ENCODE measurements at regions not wholly inside any gene's neighbourhood (a gene's known extent, or its start where the extent isn't known, plus 50 kb on each side); places are given as distances from the start of the nearest gene placed in this dataset.
"Not testable (repeated sequence)": the region's sequence is repeated elsewhere in the genome, so short reads cannot be mapped to it uniquely, and the experiment has no call there.

DNA sequence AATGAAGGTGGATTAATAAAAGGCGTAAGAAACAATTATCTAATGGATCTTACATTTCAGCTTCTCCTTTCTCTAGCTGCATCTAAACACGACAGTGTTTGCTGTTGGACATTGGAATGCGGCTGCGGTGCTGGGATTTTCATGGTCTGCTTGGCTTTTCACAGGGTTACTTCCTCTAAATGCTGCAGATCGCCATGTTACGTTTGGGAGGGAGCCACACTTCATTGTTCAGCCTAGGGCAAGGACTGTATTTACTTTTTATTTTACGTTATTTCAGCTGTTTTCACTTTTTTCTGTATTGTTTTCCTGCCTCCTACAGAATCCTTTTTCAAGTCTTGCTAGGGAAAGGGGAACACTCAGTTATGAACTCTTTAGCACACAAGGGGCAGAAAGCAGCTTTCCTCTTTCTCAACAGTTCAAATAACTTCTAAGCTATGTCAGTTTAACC is 97.9 kb upstream of the MTHFD1L start:
- no peaks in the 10 kb centered on the region for H3K27me3 ChIP-seq
- peaks cover 0 to 5% (median 0%) of the 10 kb centered on the region in 11 experiments; a peak in 3 of 22 replicates for H3K36me3 ChIP-seq
- H4K20me1 ChIP-seq: peaks cover 0 to 15% (median 0%) of the 10 kb centered on the region in 11 experiments; a peak in 2 of 22 replicates
- no peak overlapping the region for H3K27ac ChIP-seq
- H3K4me1 ChIP-seq: peaks cover 0 to 10% (median 8%) of the 10 kb centered on the region in 10 experiments; a peak in 11 of 20 replicates
- no peak for TF ChIP-seq Cebpa-rat (IDR thresholded peaks at IDR 0.05)
- H3K9me3 ChIP-seq (replicated peaks in 1 of 11): peaks cover 0 to 8% (median 0%) of the 10 kb centered on the region in 11 experiments; a peak in 2 of 22 replicates
- H3K4me3 ChIP-seq: no peak overlapping the region
- H3K9ac ChIP-seq: no peak overlapping the region
- no peak overlapping the region for H3K4me2 ChIP-seq

GRCh38 chr6:150770637-150771036 is 94.9 kb upstream of the MTHFD1L start:
- H3K4me3 ChIP-seq: no peak overlapping the region
- no peaks in the 10 kb centered on the region for H3K27me3 ChIP-seq
- H3K9me3 ChIP-seq (replicated peaks in 1 of 11): peaks cover 18 to 29% (median 21%) of the 10 kb centered on the region in 11 experiments
- H3K9ac ChIP-seq: no peak overlapping the region
- H3K4me2 ChIP-seq: no peak overlapping the region
- no peak overlapping the region for H3K27ac ChIP-seq
- H3K4me1 ChIP-seq: peaks cover 0 to 1% (median 0%) of the 10 kb centered on the region in 10 experiments; a peak in 2 of 20 replicates
- 0 out of 22 replicates have a peak, but pooled peaks of 1 of the 11 experiments have one; percentile 26 for TF ChIP-seq Cebpa-rat (IDR thresholded peaks at IDR 0.05)
- H3K36me3 ChIP-seq: peaks cover 0 to 11% (median 0%) of the 10 kb centered on the region in 11 experiments; a peak in 4 of 22 replicates
- peaks cover 0 to 6% (median 0%) of the 10 kb centered on the region in 11 experiments; a peak in 2 of 22 replicates for H4K20me1 ChIP-seq

DNA sequence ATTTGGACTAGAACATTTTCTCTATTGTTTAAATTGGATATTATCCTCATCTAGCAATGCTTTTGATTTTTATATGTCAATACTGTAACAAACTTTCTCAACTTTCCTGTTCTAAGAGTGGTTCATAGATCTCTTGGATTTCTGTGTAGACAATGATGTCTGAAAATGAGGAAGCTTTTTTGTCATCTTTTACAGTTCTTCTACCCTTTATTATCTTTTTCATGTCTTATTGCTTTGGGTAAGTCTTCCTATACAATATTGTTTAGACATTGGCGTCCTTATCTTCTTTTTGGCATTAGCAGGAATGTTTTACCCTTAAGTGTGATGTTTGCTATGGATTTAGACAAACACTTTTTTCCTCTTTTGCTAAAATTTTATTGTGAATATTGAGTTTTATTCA is 91.5 kb upstream of the MTHFD1L start:
- no peak for TF ChIP-seq Cebpa-rat (IDR thresholded peaks at IDR 0.05)
- Histone ChIP-seq H3K36me3 (peaks cover 0 to 11% (median 0%) of the 10 kb centered on the region in 11 experiments; a peak in 4 of 22 replicates), H3K9me3 (replicated peaks in 1 of 11) (peaks cover 18 to 39% (median 31%) of the 10 kb centered on the region in 11 experiments), H3K9ac (no peak overlapping the region), H3K4me1 (peaks cover 0 to 6% (median 0%) of the 10 kb centered on the region in 10 experiments; a peak in 3 of 20 replicates), H3K4me2 (no peak overlapping the region), H4K20me1 (no peaks in the 10 kb centered on the region; a peak in 1 of 22 replicates), H3K27ac (no peak overlapping the region), H3K4me3 (no peak overlapping the region), H3K27me3 (no peaks in the 10 kb centered on the region)

DNA sequence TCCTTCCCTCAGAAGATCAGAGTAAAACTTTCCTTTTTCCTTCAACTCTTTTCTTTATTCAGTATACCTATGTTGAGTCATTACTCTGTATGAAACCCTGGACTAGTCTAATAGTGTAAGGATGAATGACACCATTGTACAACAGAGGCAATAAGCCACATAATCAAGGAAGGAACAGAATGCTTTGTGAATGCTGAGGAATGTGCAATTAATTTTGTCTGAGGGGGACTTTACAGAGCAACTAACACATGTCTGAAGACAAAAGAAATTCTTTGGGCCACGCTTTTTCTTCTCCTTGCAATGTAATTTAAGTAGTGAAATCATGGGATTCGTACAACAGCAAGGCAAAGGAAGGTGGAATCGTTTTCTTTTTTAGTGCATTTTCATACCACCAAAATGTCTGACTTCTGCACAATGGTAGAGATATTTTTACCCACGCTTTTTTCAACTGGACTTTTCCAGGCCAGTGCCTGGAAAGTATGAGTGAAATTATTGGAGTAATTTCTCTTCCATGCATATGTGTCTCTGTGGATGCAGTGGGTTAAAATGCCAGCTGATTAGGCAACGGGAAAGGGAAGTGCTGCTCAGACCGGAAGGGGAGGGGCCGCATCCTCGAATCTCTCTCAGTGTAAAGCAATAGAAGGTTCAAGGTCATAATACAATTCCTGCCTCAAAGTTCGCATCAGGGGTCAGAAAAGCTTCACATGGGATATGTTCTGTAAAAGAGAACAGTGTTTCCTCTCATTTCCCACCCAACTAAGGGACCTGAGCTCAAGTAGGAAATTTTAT is 89.9 kb upstream of the MTHFD1L start:
- peak overlapping the region in 4 of 11 experiments; percentile 4 to 36 (median 10); a peak in 4 of 22 replicates for H3K4me2 ChIP-seq
- H3K9me3 ChIP-seq (replicated peaks in 1 of 11): peaks cover 18 to 39% (median 31%) of the 10 kb centered on the region in 11 experiments
- peak overlapping the region in 1 of 11 experiments; percentile 8; a peak in 2 of 22 replicates for H3K27ac ChIP-seq
- TF ChIP-seq Cebpa-rat (IDR thresholded peaks at IDR 0.05): no peak
- no peaks in the 10 kb centered on the region for H3K27me3 ChIP-seq
- no peak overlapping the region for H3K9ac ChIP-seq
- peaks cover 0 to 6% (median 0%) of the 10 kb centered on the region in 10 experiments; a peak in 3 of 20 replicates for H3K4me1 ChIP-seq
- H3K36me3 ChIP-seq: peaks cover 0 to 10% (median 0%) of the 10 kb centered on the region in 11 experiments; a peak in 4 of 22 replicates
- H3K4me3 ChIP-seq: no peak overlapping the region
- H4K20me1 ChIP-seq: no peaks in the 10 kb centered on the region; a peak in 1 of 22 replicates

GRCh38 chr6:150777736-150778135 is 87.8 kb upstream of the MTHFD1L start:
- no peaks in the 10 kb centered on the region for H3K27me3 ChIP-seq
- peaks cover 18 to 39% (median 28%) of the 10 kb centered on the region in 11 experiments for H3K9me3 ChIP-seq (replicated peaks in 1 of 11)
- no peak overlapping the region for H3K27ac ChIP-seq
- H3K4me3 ChIP-seq: no peak overlapping the region
- TF ChIP-seq Cebpa-rat (IDR thresholded peaks at IDR 0.05): no peak
- H3K4me2 ChIP-seq: no peak overlapping the region
- no peak overlapping the region for H3K9ac ChIP-seq
- peaks cover 0 to 6% (median 0%) of the 10 kb centered on the region in 10 experiments; a peak in 3 of 20 replicates for H3K4me1 ChIP-seq
- H4K20me1 ChIP-seq: no peaks in the 10 kb centered on the region
- H3K36me3 ChIP-seq: peaks cover 0 to 6% (median 0%) of the 10 kb centered on the region in 11 experiments; a peak in 4 of 22 replicates

GRCh38 chr6:150783813-150784212 is 81.7 kb upstream of the MTHFD1L start:
- H3K9me3 ChIP-seq (replicated peaks in 1 of 11): peaks cover 0 to 12% (median 7%) of the 10 kb centered on the region in 11 experiments; a peak in 10 of 22 replicates
- H3K9ac ChIP-seq: no peak overlapping the region
- H3K4me2 ChIP-seq: no peak overlapping the region
- no peaks in the 10 kb centered on the region; a peak in 1 of 22 replicates for H3K27me3 ChIP-seq
- H4K20me1 ChIP-seq: no peaks in the 10 kb centered on the region
- H3K4me1 ChIP-seq: peaks cover 0 to 18% (median 12%) of the 10 kb centered on the region in 10 experiments; a peak in 10 of 20 replicates
- no peak for TF ChIP-seq Cebpa-rat (IDR thresholded peaks at IDR 0.05)
- H3K4me3 ChIP-seq: no peak overlapping the region
- peaks cover 0 to 5% (median 0%) of the 10 kb centered on the region in 11 experiments; a peak in 3 of 22 replicates for H3K36me3 ChIP-seq
- no peak overlapping the region for H3K27ac ChIP-seq

- Histone ChIP-seq H3K4me3 (no peak overlapping the region), H3K27me3 (no peaks in the 10 kb centered on the region; a peak in 1 of 22 replicates), H3K27ac (no peak overlapping the region), H4K20me1 (no peaks in the 10 kb centered on the region), H3K9ac (no peak overlapping the region), H3K9me3 (replicated peaks in 1 of 11) (peaks cover 0 to 12% (median 7%) of the 10 kb centered on the region in 11 experiments; a peak in 10 of 22 replicates), H3K4me1 (peaks cover 0 to 18% (median 12%) of the 10 kb centered on the region in 10 experiments; a peak in 12 of 20 replicates), H3K36me3 (peaks cover 0 to 5% (median 0%) of the 10 kb centered on the region in 11 experiments; a peak in 3 of 22 replicates), H3K4me2 (peak overlapping the region in 7 of 11 experiments; percentile 11 to 49 (median 27); a peak in 11 of 22 replicates)
- no peak for TF ChIP-seq Cebpa-rat (IDR thresholded peaks at IDR 0.05)
Measured at GRCh38 chr6:150787429-150787828, 78.1 kb upstream of the MTHFD1L start.

DNA sequence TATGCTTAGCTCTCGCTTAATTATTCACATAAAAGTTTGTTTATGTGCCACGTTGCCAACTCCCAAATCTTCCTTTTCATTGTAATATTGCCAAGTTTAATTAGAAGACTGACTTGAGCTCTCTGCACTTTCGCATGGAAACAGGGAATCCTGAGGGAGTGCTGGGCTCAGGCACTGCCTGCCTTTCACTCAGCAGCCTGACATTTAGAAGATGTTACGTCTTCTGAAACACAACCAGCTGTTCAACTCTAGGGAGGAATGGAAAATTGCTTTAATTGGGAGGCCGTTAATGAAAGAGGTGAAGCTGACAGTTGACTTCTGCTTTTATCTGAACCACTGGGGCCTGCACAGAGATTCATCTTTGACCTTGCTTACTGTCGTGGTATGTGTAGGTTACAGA is 77.4 kb upstream of the MTHFD1L start:
- Histone ChIP-seq H3K9ac (no peak overlapping the region), H3K36me3 (peaks cover 0 to 5% (median 0%) of the 10 kb centered on the region in 11 experiments; a peak in 3 of 22 replicates), H3K9me3 (replicated peaks in 1 of 11) (peaks cover 0 to 12% (median 7%) of the 10 kb centered on the region in 11 experiments; a peak in 10 of 22 replicates), H3K27ac (no peak overlapping the region), H3K4me3 (no peak overlapping the region), H3K4me1 (peaks cover 0 to 18% (median 12%) of the 10 kb centered on the region in 10 experiments; a peak in 12 of 20 replicates), H4K20me1 (no peaks in the 10 kb centered on the region), H3K4me2 (peak overlapping the region in 7 of 11 experiments; percentile 11 to 49 (median 27); a peak in 12 of 22 replicates), H3K27me3 (no peaks in the 10 kb centered on the region; a peak in 1 of 22 replicates)
- no peak for TF ChIP-seq Cebpa-rat (IDR thresholded peaks at IDR 0.05)

DNA sequence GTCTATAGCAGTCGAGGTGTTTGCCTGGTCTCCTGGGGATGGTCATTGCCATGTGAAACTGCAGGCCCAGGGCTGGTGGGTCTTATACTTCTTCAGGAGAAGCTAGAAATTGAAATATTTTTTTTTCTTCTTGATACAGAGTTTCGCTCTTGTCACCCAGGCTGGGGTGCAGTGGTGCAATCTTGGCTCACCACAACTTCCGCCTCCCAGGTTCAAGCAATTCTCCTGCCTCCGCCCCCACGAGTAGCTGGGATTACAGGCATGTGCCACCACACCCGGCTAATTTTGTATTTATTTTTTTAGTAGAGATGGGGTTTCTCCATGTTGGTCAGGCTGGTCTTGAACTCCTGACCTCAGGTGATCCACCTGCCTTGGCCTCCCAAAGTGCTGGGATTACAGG is 75.6 kb upstream of the MTHFD1L start:
- not testable (repeated sequence) for H3K9ac ChIP-seq; H3K27me3 ChIP-seq; H3K9me3 ChIP-seq (replicated peaks in 1 of 11); H3K36me3 ChIP-seq; H4K20me1 ChIP-seq; H3K4me3 ChIP-seq; H3K27ac ChIP-seq
- Histone ChIP-seq H3K4me1 (peaks cover 0 to 18% (median 12%) of the 10 kb centered on the region in 10 experiments; a peak in 12 of 20 replicates), H3K4me2 (peak overlapping the region in 2 of 11 experiments; percentile 16 to 30; a peak in 2 of 22 replicates)

Data from BLaER1 treated with 17β-estradiol and CSF1 and Interleukin-3, amounts not matched to agents 10 nM and 100 nM (cell line).